Body of pancreas (tissue), 4 donors: ENCODE measurements at regions not wholly inside any gene's neighbourhood (a gene's known extent, or its start where the extent isn't known, plus 50 kb on each side); places are given as distances from the start of the nearest gene placed in this dataset.

Experiments used
- ATAC-seq: fragments of 150-250 bp; one replicate; pipeline ENCODE4 v1.9.1; 2016
- DNase-seq, 4 donors: peaks; one replicate each; pipeline ENCODE4 v3.0.0-alpha.2; 2019
- H3K27ac ChIP-seq, 4 donors: fragments of 200-600 bp; sonication (generic); 1 replicate in 3 of 4; 2 replicates in 1 of 4; pipeline versions ENCODE4 v1.5.1 to v1.6.1; 2016 to 2019; ENCODE audit warnings: mild to moderate bottlenecking in 1 of 4, mixed read lengths in 1 of 4, moderate library complexity in 1 of 4
- H3K27me3 ChIP-seq, 2 donors: fragments of 200-600 bp; sonication (generic); one replicate each; pipeline ENCODE4 v1.6.0; 2016; ENCODE audit warnings: mild to moderate bottlenecking in 1 of 2
- H3K36me3 ChIP-seq, 2 donors: fragments of 200-600 bp; sonication (generic); replicated peaks in 1 of 2; 2 replicates each; pipeline ENCODE4 v1.5.1; 2016; ENCODE audit warnings: low read depth in 2 of 2; ENCODE audit not compliant: insufficient read depth in 1 of 2
- H3K4me1 ChIP-seq: fragments of 200-600 bp; sonication (generic); one replicate; pipeline ENCODE4 v1.6.0; 2016
- H3K4me3 ChIP-seq, 2 donors: fragments of 200-600 bp; sonication (generic); 1 replicate in 1 of 2; 2 replicates in 1 of 2; pipeline ENCODE4 v1.5.1; 2016 to 2019
- H3K9me3 ChIP-seq, 3 donors: fragments of 200-600 bp; sonication (generic); 1 replicate in 2 of 3; 2 replicates in 1 of 3; pipeline ENCODE4 v1.5.1; 2016
- CTCF ChIP-seq, 7 experiments: fragments of 450-650 bp in 4 of 7; fragments of 200-600 bp in 3 of 7; sonication (generic) in 3 of 7; IDR thresholded peaks; one replicate each; pipeline ENCODE4 v1.5.1; 2016 to 2019; ENCODE audit warnings: antibody characterized with exemption in 7 of 7
- POLR2A ChIP-seq, 3 donors: fragments of 450-650 bp; IDR thresholded peaks; one replicate each; pipeline ENCODE4 v1.6.1; 2016; ENCODE audit warnings: antibody characterized with exemption in 3 of 3, mild to moderate bottlenecking in 2 of 3
- WGBS, 2 donors: methylation state at CpG; one replicate each; pipeline ENCODE4 v1.1.5; 2017; 5-methylcytosine and 5-hydroxymethylcytosine counted together
- intact Hi-C: fragments of 100-400 bp; cut with DNase I; formaldehyde crosslinking; loops from one replicate; pipeline ENCODE4 v1.15.1; 2023

GRCh38 chr13:21970172-21970571 lies 299.3 kb downstream of the FGF9 start:
- intact Hi-C loops = no loop called here
- no peak for TF ChIP-seq CTCF (IDR thresholded peaks at IDR 0.05)
- TF ChIP-seq POLR2A (IDR thresholded peaks at IDR 0.05) = no peak
- Histone ChIP-seq H3K4me1 (no peaks in the 10 kb centered on the region), H3K9me3 (no peaks in the 10 kb centered on the region), H3K27ac (no peak overlapping the region), H3K36me3 (no peaks in the 10 kb centered on the region), H3K27me3 (no peaks in the 10 kb centered on the region), H3K4me3 (no peak overlapping the region)
- DNase-seq (no peak), ATAC-seq (no peak)
- whole genome bisulfite sequencing, 2 donors = 80 to 85% methylated on average over 7 of the region's 7 CpGs

- ATAC-seq (no peak), DNase-seq (no peak)
- Histone ChIP-seq H3K36me3 (no peaks in the 10 kb centered on the region), H3K27me3 (no peaks in the 10 kb centered on the region), H3K4me3 (no peak overlapping the region), H3K27ac (no peak overlapping the region), H3K9me3 (no peaks in the 10 kb centered on the region), H3K4me1 (no peaks in the 10 kb centered on the region)
- 84 to 87% methylated on average over 4 of the region's 4 CpGs for WGBS, 2 donors
- TF ChIP-seq CTCF (IDR thresholded peaks at IDR 0.05) (no peak), POLR2A (IDR thresholded peaks at IDR 0.05) (no peak)
- intact Hi-C loops = no loop called here
Observed at GRCh38 chr13:21970918-21971317, 300.0 kb downstream of the FGF9 start.

DNA sequence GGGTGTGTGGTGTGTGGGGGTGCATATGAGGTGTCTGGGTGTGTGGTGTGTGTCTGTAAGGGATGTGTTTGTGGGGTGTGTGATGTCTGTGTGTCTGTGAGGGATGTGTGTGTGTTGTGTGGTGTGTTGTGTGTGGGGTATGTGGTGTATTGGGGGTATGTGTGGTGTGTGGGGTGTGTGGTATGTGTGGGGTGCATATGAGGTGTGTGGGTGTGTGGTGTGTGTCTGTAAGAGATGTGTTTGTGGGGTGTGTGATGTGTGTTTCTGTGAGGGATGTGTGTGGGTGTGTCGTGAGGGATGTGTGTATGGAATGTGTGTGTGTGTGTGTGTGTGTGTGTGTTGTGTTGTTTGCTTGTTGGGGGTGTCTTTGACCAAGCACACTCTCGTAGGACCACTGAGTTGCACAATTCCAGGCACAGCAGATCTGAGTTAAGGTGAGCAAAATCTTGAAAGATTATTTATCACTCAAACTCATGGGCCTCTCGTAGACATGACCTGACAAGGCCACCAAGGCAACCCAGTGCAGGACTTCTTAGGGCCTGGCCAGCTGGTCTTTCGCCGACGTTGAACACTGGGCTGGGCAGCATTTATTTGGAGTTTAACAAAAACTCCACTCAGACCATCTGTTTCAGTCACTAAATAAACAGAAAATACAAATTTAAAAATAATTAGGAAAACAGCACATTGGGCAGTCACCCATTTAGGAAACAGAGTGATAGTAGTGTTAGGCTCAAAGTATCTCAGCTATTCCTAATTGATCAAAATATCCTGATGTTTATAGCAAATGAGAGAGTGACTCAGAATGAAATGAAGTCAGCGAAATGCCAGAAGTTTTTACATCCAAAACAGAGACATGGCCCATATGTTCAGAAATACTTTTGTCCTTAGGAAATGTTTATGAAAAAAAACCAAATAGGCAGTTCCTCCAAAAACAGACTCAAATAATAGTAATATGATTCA lies 301.1 kb downstream of the FGF9 start:
- ATAC-seq (no peak), DNase-seq (no peak)
- no peak overlapping the region for H3K27ac ChIP-seq

DNA sequence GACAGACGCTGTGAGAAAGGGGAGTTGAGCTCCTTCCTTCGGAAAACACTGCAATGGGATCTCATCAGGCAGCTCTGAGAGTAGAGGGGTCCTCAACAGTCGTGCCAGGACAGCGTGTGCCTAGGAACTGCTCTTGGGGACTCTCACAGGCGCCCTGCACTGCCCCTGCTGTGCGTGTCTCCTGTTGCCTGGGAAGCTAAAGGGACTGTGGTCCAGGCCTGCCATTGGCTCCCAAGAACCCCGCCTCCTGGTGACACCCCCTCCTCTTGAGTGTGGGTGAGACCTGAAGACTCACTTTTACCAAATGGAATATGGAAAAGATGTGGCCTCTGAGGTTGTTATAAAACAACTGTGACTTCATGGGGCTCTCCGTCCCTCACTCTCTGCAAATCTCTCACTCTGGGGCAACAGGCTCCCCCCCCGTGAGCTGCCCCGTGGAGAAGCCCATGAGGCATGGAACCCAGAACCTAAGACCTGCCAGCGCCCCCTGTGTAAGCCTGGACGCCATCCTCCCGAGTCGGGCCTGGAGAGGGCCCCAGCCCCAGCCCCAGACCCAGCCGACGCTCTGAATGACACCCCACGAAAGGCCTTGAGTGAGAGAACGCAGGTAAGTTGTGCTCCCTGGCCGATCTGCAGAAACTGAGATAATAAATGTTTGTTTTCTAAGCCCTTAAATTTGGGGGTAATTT lies 302.7 kb downstream of the FGF9 start:
- no peaks in the 10 kb centered on the region for H3K4me1 ChIP-seq
- no peak overlapping the region for H3K27ac ChIP-seq
- WGBS, 2 donors = 77 to 81% methylated on average over 18 of the region's 19 CpGs
- no peak overlapping the region for H3K4me3 ChIP-seq
- no peaks in the 10 kb centered on the region for H3K27me3 ChIP-seq
- intact Hi-C loops = no loop called here
- TF ChIP-seq POLR2A (IDR thresholded peaks at IDR 0.05) = no peak
- TF ChIP-seq CTCF (IDR thresholded peaks at IDR 0.05) = no peak
- H3K9me3 ChIP-seq = no peaks in the 10 kb centered on the region
- no peak for DNase-seq
- no peaks in the 10 kb centered on the region for H3K36me3 ChIP-seq
- no peak for ATAC-seq

More for the DNA sequence above, 301.1 kb downstream of the FGF9 start:
- Histone ChIP-seq H3K9me3 (no peaks in the 10 kb centered on the region), H3K36me3 (no peaks in the 10 kb centered on the region), H3K27me3 (no peaks in the 10 kb centered on the region), H3K4me3 (no peak overlapping the region), H3K4me1 (no peaks in the 10 kb centered on the region)
- TF ChIP-seq CTCF (IDR thresholded peaks at IDR 0.05) = no peak
- no peak for TF ChIP-seq POLR2A (IDR thresholded peaks at IDR 0.05)
- intact Hi-C loops = no loop called here
- 61 to 71% methylated on average over 7 of the region's 7 CpGs for WGBS, 2 donors
